HG02943 (cell line): ENCODE measurements at regions not wholly inside any gene's neighbourhood (a gene's known extent, or its start where the extent isn't known, plus 50 kb on each side); places are given as distances from the start of the nearest gene placed in this dataset.

Experiments used
- ATAC-seq: cut with Tn5 transposase; IDR thresholded peaks from one replicate; pipeline ENCODE4 v1.9.1; 2021; ENCODE audit warnings: mild to moderate bottlenecking, low read depth, moderate library complexity; ENCODE audit not compliant: unreplicated experiment

- ATAC-seq: no peak
Measured at GRCh38 chr17:79541056-79541850, 69.6 kb downstream of the RBFOX3 start.

- ATAC-seq: no peak
Measured at GRCh38 chr17:79539944-79540705, 70.7 kb downstream of the RBFOX3 start.

- ATAC-seq: no peak
Measured at GRCh38 chr17:79538291-79538690, 72.6 kb downstream of the RBFOX3 start.

- ATAC-seq: no peak
Measured at GRCh38 chr17:79537686-79538085, 73.2 kb downstream of the RBFOX3 start.

- no peak for ATAC-seq
Measured at GRCh38 chr17:79537061-79537460, 73.8 kb downstream of the RBFOX3 start.

GRCh38 chr17:79536212-79536840 is 74.5 kb downstream of the RBFOX3 start:
- no peak for ATAC-seq

- no peak for ATAC-seq
Measured at GRCh38 chr17:79535728-79536025, 75.2 kb downstream of the RBFOX3 start.

- no peak for ATAC-seq
Measured at GRCh38 chr17:79534851-79535727, 75.8 kb downstream of the RBFOX3 start.

GRCh38 chr17:79534111-79534510 is 76.7 kb downstream of the RBFOX3 start:
- no peak for ATAC-seq

- ATAC-seq: no peak
Measured at GRCh38 chr17:79533116-79533515, 77.7 kb downstream of the RBFOX3 start.

- ATAC-seq: no peak
Measured at GRCh38 chr17:79532107-79532790, 78.6 kb downstream of the RBFOX3 start.

GRCh38 chr17:79531191-79532095 is 79.4 kb downstream of the RBFOX3 start:
- no peak for ATAC-seq

- ATAC-seq: no peak
Measured at GRCh38 chr17:79530361-79531105, 80.3 kb downstream of the RBFOX3 start.

- ATAC-seq: no peak
Measured at GRCh38 chr17:79529661-79530081, 81.2 kb downstream of the RBFOX3 start.

- no peak for ATAC-seq
Measured at GRCh38 chr17:79528592-79529125, 82.2 kb downstream of the RBFOX3 start.

GRCh38 chr17:79527306-79527705 is 83.5 kb downstream of the RBFOX3 start:
- no peak for ATAC-seq

- ATAC-seq: no peak
Measured at GRCh38 chr17:79525793-79526677, 84.8 kb downstream of the RBFOX3 start.
